ENCODE measurements at regions not wholly inside any gene's neighbourhood (a gene's known extent, or its start where the extent isn't known, plus 50 kb on each side); places are given as distances from the start of the nearest gene placed in this dataset.

- TF ChIP-seq, protein P1, sequence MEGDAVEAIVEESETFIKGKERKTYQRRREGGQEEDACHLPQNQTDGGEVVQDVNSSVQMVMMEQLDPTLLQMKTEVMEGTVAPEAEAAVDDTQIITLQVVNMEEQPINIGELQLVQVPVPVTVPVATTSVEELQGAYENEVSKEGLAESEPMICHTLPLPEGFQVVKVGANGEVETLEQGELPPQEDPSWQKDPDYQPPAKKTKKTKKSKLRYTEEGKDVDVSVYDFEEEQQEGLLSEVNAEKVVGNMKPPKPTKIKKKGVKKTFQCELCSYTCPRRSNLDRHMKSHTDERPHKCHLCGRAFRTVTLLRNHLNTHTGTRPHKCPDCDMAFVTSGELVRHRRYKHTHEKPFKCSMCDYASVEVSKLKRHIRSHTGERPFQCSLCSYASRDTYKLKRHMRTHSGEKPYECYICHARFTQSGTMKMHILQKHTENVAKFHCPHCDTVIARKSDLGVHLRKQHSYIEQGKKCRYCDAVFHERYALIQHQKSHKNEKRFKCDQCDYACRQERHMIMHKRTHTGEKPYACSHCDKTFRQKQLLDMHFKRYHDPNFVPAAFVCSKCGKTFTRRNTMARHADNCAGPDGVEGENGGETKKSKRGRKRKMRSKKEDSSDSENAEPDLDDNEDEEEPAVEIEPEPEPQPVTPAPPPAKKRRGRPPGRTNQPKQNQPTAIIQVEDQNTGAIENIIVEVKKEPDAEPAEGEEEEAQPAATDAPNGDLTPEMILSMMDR (IDR thresholded peaks at IDR 0.05): no peak
- TF ChIP-seq POLR2A (IDR thresholded peaks at IDR 0.05) (no peak), POLR2AphosphoS5 (IDR thresholded peaks at IDR 0.05) (no peak)
These were observed 580.2 kb downstream of the CDH11 start for GRCh38 chr16:64541621-64542020.

All from prostate gland (tissue), 2 donors.